GM12873 (cell line): ENCODE measurements at regions not wholly inside any gene's neighbourhood (a gene's known extent, or its start where the extent isn't known, plus 50 kb on each side); places are given as distances from the start of the nearest gene placed in this dataset.

Experiments used
- CTCF ChIP-seq: IDR thresholded peaks from 2 replicates; pipeline ENCODE4 v1.5.1; 2012; ENCODE audit warnings: low read depth, mild to moderate bottlenecking, moderate library complexity, low read length, control low read depth; ENCODE audit not compliant: insufficient read depth; ENCODE audit errors: missing control alignments

GRCh38 chr20:52631469-52631868 lies 340.7 kb upstream of the TSHZ2 start:
- no peak for TF ChIP-seq CTCF

DNA sequence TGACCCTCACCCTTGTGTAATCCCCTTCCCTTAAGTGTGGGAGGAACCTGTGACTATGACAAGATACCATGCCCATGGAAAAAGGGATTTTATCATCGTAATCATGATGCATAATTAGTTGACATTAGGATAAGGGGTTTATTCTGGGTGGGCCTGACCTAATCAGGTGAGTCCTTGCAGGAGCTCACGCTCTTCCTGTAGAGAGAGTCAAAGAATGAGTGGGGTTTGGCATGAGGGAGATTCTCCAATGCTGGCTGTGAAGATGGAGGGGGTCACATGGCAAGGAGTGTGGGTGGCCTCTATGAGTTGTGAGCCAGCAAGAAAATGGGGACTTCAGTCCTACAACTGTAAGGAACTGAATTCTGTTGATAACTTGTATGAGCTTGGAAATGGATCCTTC lies 342.0 kb upstream of the TSHZ2 start:
- TF ChIP-seq CTCF, result no peak

- TF ChIP-seq CTCF, result no peak
Observed at GRCh38 chr20:52624281-52624680, 347.9 kb upstream of the TSHZ2 start.

- no peak for TF ChIP-seq CTCF
Observed at GRCh38 chr20:52622081-52622480, 350.1 kb upstream of the TSHZ2 start.

- TF ChIP-seq CTCF, result no peak
Observed at GRCh38 chr20:52621401-52621800, 350.8 kb upstream of the TSHZ2 start.

DNA sequence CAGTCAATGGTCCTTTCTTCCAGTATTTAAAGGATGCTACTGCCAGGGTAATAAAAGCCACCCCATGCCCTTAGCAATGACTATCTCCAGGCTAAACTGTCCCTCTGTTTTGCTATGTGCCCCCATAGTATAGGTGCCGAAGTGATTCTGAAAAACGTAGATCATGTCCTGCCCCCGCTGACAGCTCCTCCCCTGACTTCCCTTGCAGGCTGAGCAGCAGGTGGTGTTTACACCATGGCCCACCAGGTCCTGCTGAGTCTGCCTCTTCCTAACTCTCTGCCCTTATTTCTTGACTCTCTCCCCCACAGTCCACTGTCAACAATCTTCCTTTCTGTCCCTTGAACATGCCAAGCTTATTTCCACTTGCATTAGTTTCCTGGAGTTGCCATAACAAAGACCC lies 352.5 kb upstream of the TSHZ2 start:
- TF ChIP-seq CTCF, result no peak

DNA sequence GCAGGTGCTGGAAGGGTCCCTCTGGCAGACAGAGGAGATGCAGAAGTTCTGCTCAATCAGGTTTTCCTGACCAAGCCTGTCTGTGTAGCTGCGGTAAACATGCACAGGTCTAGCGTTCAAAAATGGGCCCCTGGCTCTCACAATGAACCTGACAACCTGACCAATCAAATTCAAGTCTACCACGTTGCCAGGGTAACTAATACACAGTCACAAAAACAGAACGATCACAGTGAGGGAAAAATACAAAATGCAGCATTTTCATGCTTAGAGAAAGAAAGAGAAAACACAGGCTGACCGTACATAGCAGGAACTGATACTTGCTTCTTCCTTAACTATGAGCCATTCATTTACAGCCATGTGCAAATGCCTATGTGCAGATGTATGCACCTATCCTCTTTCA lies 353.1 kb upstream of the TSHZ2 start:
- TF ChIP-seq CTCF, result no peak

DNA sequence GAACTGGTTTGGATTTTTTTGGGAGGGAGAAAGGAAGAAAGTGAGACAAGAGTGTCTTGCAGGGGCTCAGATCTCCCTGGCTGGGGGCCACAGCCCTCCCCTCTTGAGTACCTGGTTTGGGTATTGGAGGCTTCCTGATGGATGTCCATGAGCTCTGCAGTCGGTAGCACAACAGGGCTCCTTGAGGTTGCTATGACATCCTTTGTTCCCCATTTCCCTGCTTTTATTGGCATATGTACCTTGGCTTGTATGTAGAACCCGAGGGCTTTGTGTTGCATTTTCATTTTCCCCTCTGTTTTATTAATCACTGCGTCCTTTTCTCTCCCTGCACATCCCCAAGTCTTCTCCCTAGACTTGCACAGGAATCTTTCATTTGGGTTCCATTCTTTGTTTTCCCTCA lies 355.5 kb upstream of the TSHZ2 start:
- TF ChIP-seq CTCF, result no peak
